ENCODE measurements at regions not wholly inside any gene's neighbourhood (a gene's known extent, or its start where the extent isn't known, plus 50 kb on each side); places are given as distances from the start of the nearest gene placed in this dataset.

DNA sequence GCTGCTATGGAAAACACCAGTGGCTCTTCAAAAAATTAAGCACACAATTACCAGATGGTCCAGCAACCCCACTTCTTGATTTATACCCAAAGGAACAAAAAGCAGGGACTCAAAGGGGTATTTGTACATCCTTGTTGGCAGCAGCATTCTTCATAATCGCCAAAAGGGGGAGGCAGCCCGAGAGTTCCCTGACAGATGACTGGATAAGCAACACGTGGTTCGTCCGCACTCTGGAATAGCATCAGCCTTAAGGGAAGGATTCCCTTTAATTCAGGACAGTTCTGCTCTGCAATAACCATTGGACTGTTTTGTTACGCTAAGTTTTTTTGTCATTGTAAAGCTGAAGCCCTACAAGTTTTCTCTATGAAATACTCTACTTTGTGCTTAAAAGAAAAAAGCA lies 76.7 kb upstream of the TWIST2 start:
- no peak for TF ChIP-seq SUZ12 (IDR thresholded peaks at IDR 0.05)
- TF ChIP-seq TARDBP (IDR thresholded peaks at IDR 0.05) = no peak
- no peak for TF ChIP-seq FOXA1 (IDR thresholded peaks at IDR 0.05)
- TF ChIP-seq LEF1 (IDR thresholded peaks at IDR 0.05; ENCODE audit: borderline replicate concordance) = no peak
- TF ChIP-seq ELF4 (IDR thresholded peaks at IDR 0.05) = no peak
- no peak for TF ChIP-seq FOXK2 (IDR thresholded peaks at IDR 0.05)
- TF ChIP-seq, protein P1, sequence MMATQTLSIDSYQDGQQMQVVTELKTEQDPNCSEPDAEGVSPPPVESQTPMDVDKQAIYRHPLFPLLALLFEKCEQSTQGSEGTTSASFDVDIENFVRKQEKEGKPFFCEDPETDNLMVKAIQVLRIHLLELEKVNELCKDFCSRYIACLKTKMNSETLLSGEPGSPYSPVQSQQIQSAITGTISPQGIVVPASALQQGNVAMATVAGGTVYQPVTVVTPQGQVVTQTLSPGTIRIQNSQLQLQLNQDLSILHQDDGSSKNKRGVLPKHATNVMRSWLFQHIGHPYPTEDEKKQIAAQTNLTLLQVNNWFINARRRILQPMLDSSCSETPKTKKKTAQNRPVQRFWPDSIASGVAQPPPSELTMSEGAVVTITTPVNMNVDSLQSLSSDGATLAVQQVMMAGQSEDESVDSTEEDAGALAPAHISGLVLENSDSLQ (IDR thresholded peaks at IDR 0.05) = no peak
- no peak for TF ChIP-seq SP1 (IDR thresholded peaks at IDR 0.05)
- no peak for TF ChIP-seq ZNF384 (IDR thresholded peaks at IDR 0.05)
- TF ChIP-seq NFRKB (IDR thresholded peaks at IDR 0.05) = no peak
- TF ChIP-seq L3MBTL2 (conservative IDR thresholded peaks at IDR 0.05) = no peak
- TF ChIP-seq BHLHE40 (IDR thresholded peaks at IDR 0.05; ENCODE audit: borderline replicate concordance) = no peak
- no peak for TF ChIP-seq FOXM1 (IDR thresholded peaks at IDR 0.05; ENCODE audit: borderline replicate concordance)
- TF ChIP-seq ARNT (IDR thresholded peaks at IDR 0.05) = no peak
- TF ChIP-seq HDGF (IDR thresholded peaks at IDR 0.05; ENCODE audit: borderline replicate concordance) = no peak
- TF ChIP-seq CTBP1 (IDR thresholded peaks at IDR 0.05; ENCODE audit: borderline replicate concordance) = no peak
- peak; percentile 19 for DNase-seq (ENCODE audit: extremely low spot score)
- POLR2A ChIA-PET = no interaction called here
- CTCF ChIA-PET = no interaction called here

DNA sequence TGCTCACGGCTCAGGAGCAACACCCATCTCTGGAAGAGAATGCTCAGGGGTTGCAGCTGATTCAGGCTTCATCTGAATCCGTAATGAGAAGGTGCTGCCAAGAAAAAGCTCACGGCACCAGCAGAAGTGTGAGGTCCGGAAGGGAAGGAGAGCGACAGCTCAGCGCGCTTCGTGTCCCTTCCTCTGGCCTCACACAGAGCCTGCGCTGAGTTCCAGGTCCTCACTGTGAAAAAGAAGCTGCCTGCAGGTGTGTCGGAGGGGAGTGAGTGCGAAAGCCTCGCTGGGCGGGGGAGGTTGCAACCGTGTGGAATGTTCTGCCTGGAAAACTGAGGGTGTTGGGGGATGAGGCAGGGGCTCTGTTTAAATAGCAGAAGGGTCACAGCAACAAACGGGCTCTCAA lies 76.2 kb upstream of the TWIST2 start:
- no peak for DNase-seq (ENCODE audit: extremely low spot score)
- ChIA-PET POLR2A (no interaction called here), CTCF (no interaction called here)
- TF ChIP-seq SP1 (IDR thresholded peaks at IDR 0.05) (no peak), FOXK2 (IDR thresholded peaks at IDR 0.05) (no peak), SUZ12 (IDR thresholded peaks at IDR 0.05) (no peak)

DNA sequence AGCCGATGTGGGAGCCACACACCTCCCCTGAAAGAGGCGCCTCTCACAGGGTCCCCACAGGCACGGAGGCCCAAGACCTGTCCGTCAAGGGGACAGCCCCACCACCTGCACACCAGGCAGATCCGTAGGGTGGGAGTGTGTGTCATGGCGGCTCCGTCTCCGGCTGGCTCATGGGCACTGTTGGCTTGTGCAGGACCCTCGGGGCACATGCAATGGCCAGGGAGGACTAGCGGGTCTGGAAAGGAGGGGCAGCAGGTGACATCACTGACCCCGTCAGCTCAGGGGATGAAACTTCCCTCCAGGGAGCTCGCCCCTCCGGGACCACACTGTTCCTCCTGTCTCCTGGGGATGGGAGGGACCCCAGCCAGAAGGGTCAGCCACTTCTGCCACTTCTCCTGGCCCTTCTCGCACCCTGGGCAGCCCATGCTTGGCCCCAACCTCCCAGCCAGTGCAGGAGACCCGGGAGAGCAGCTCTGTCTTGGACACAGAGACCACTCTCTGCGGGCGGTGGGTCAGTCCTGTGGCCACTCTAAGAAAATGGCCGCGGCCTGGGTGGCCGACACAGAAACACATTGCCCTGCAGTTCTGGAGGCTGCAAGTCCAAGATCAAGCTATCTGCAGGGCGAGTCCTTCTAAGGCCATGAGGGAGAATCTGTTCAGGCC lies 75.1 kb upstream of the TWIST2 start:
- no peak for TF ChIP-seq HDGF (IDR thresholded peaks at IDR 0.05; ENCODE audit: borderline replicate concordance)
- TF ChIP-seq SP1 (IDR thresholded peaks at IDR 0.05) = no peak
- no peak for TF ChIP-seq L3MBTL2 (conservative IDR thresholded peaks at IDR 0.05)
- no peak for TF ChIP-seq LEF1 (IDR thresholded peaks at IDR 0.05; ENCODE audit: borderline replicate concordance)
- no peak for TF ChIP-seq ELF4 (IDR thresholded peaks at IDR 0.05)
- no peak for TF ChIP-seq CTBP1 (IDR thresholded peaks at IDR 0.05; ENCODE audit: borderline replicate concordance)
- TF ChIP-seq FOXM1 (IDR thresholded peaks at IDR 0.05; ENCODE audit: borderline replicate concordance) = no peak
- no peak for TF ChIP-seq ZNF384 (IDR thresholded peaks at IDR 0.05)
- ChIA-PET POLR2A (no interaction called here), CTCF (interaction anchor here (0.5 kb wide), 1 partner anchor 127 kb away, joined by 3 read pairs; no protein-coding TSS in a partner anchor)

DNA sequence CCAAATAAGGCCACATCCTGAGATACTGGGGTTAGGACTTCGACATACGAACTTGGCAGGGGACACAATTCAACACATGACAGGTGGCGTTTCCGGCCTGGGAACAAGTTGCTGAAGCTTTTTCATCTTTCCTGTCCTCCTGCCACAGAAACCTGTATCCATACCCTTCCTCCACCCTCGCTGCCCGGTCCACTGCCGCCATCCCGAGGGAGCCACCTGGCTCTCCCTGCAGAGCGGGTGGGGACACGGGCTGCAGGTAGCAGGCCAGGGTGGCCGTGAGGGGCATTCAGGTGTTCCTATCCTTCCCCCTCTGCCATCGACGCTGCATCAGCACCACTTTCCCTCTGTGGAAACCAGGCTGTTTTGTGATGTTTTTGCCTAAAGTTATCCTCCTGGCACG lies 74.4 kb upstream of the TWIST2 start:
- TF ChIP-seq LEF1 (IDR thresholded peaks at IDR 0.05; ENCODE audit: borderline replicate concordance) = no peak
- no peak for TF ChIP-seq ARNT (IDR thresholded peaks at IDR 0.05)
- TF ChIP-seq FOXA1 (IDR thresholded peaks at IDR 0.05) = no peak
- TF ChIP-seq L3MBTL2 (conservative IDR thresholded peaks at IDR 0.05) = no peak
- TF ChIP-seq BHLHE40 (IDR thresholded peaks at IDR 0.05; ENCODE audit: borderline replicate concordance) = no peak
- no peak for TF ChIP-seq HDGF (IDR thresholded peaks at IDR 0.05; ENCODE audit: borderline replicate concordance)
- TF ChIP-seq SUZ12 (IDR thresholded peaks at IDR 0.05) = no peak
- TF ChIP-seq FOXM1 (IDR thresholded peaks at IDR 0.05; ENCODE audit: borderline replicate concordance) = no peak
- POLR2A ChIA-PET = no interaction called here
- DNase-seq (ENCODE audit: extremely low spot score) = no peak
- CTCF ChIA-PET = no interaction called here

More for the DNA sequence above, 75.1 kb upstream of the TWIST2 start:
- no peak for DNase-seq (ENCODE audit: extremely low spot score)

DNA sequence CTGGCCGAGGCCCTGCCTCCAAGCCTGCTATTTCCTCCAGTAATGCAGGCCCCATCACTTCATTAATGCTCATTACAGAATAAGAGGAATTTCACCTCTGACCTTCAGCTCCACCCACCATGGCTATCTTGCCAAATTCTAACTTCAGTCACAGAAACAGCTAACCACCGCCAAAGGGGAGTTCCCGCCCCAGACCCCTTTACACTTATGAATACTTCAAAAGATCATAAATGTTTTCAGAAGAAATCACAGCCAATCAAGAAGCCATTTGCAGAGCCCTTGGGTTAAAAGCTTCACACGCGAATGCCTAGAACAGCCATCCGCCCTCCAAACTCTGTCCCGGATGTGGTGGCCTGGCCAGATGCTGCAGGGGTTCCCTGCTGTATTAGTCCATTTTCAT lies 73.8 kb upstream of the TWIST2 start:
- CTCF ChIA-PET = no interaction called here
- POLR2A ChIA-PET = no interaction called here
- TF ChIP-seq HDGF (IDR thresholded peaks at IDR 0.05; ENCODE audit: borderline replicate concordance) (no peak), BHLHE40 (IDR thresholded peaks at IDR 0.05; ENCODE audit: borderline replicate concordance) (no peak), NFRKB (IDR thresholded peaks at IDR 0.05) (no peak), ELF4 (IDR thresholded peaks at IDR 0.05) (no peak), FOXK2 (IDR thresholded peaks at IDR 0.05) (no peak), L3MBTL2 (conservative IDR thresholded peaks at IDR 0.05) (no peak), FOXM1 (IDR thresholded peaks at IDR 0.05; ENCODE audit: borderline replicate concordance) (no peak), ARNT (IDR thresholded peaks at IDR 0.05) (no peak), SUZ12 (IDR thresholded peaks at IDR 0.05) (no peak), LEF1 (IDR thresholded peaks at IDR 0.05; ENCODE audit: borderline replicate concordance) (no peak), CTBP1 (IDR thresholded peaks at IDR 0.05; ENCODE audit: borderline replicate concordance) (no peak), ZNF384 (IDR thresholded peaks at IDR 0.05) (no peak), FOXA1 (IDR thresholded peaks at IDR 0.05) (no peak), TARDBP (IDR thresholded peaks at IDR 0.05) (no peak), SP1 (IDR thresholded peaks at IDR 0.05) (no peak)
- TF ChIP-seq, protein P1 (IDR thresholded peaks at IDR 0.05) = no peak
- no peak for DNase-seq (ENCODE audit: extremely low spot score)

DNA sequence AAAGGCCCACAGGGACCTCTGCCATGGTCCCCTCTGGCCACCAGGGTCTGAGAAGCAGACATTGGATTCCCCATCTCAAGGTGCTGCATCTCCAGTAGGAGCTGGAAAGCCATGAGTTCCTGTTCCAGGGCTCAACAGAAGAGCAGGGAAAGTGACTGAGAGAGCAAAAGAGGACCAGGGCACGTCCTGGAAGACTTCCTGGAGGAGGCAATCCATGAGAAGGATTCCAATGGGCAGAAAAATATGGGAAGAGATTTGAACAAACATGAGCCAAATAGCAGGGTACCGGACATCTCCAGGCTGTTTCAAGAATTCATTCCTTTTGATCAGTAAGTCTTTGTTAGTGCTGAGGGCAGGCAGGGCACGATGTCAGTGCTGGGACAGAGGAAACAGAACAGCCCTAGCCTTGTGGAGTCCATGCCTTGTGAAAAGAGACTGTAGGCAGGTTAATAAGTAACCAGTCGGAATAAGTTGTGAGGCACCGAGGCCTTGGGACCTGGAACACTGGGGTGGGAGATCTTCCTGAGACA lies 72.8 kb upstream of the TWIST2 start:
- CTCF ChIA-PET = no interaction called here
- no peak for TF ChIP-seq L3MBTL2 (conservative IDR thresholded peaks at IDR 0.05)
- no peak for TF ChIP-seq ARNT (IDR thresholded peaks at IDR 0.05)
- no peak for TF ChIP-seq ZNF384 (IDR thresholded peaks at IDR 0.05)
- TF ChIP-seq TARDBP (IDR thresholded peaks at IDR 0.05) = no peak
- TF ChIP-seq FOXM1 (IDR thresholded peaks at IDR 0.05; ENCODE audit: borderline replicate concordance) = no peak
- TF ChIP-seq SUZ12 (IDR thresholded peaks at IDR 0.05) = no peak
- TF ChIP-seq ELF4 (IDR thresholded peaks at IDR 0.05) = no peak
- TF ChIP-seq FOXK2 (IDR thresholded peaks at IDR 0.05) = no peak
- TF ChIP-seq CTBP1 (IDR thresholded peaks at IDR 0.05; ENCODE audit: borderline replicate concordance) = no peak
- POLR2A ChIA-PET = no interaction called here
- DNase-seq (ENCODE audit: extremely low spot score) = no peak

DNA sequence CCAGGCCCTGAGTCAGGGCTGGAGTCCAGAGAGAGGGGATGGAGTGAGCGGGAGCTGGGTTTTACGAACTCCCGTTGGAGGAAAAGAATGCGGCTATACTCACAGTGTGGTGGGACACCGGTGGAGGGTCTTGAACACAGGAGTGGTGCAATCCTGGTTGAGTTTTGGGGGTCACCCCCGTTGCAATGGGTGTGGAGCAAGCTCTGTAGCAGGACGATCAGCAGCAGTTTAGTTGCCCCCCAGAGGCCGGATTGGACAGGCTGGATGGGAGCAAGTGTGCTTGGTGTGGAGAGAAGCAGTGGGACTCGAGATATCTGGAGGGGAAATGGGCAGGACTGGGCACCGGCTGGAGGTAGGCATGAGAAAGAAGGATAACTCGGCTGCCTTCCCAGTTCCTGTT lies 72.3 kb upstream of the TWIST2 start:
- POLR2A ChIA-PET = no interaction called here
- CTCF ChIA-PET = no interaction called here
- DNase-seq (ENCODE audit: extremely low spot score) = no peak
- TF ChIP-seq TARDBP (IDR thresholded peaks at IDR 0.05) = no peak
- no peak for TF ChIP-seq HDGF (IDR thresholded peaks at IDR 0.05; ENCODE audit: borderline replicate concordance)
- no peak for TF ChIP-seq ZNF384 (IDR thresholded peaks at IDR 0.05)
- no peak for TF ChIP-seq CTBP1 (IDR thresholded peaks at IDR 0.05; ENCODE audit: borderline replicate concordance)
- TF ChIP-seq FOXM1 (IDR thresholded peaks at IDR 0.05; ENCODE audit: borderline replicate concordance) = no peak
- no peak for TF ChIP-seq LEF1 (IDR thresholded peaks at IDR 0.05; ENCODE audit: borderline replicate concordance)
- TF ChIP-seq, protein P1 (IDR thresholded peaks at IDR 0.05) = no peak
- no peak for TF ChIP-seq SUZ12 (IDR thresholded peaks at IDR 0.05)
- TF ChIP-seq L3MBTL2 (conservative IDR thresholded peaks at IDR 0.05) = no peak
- no peak for TF ChIP-seq SP1 (IDR thresholded peaks at IDR 0.05)
- no peak for TF ChIP-seq FOXA1 (IDR thresholded peaks at IDR 0.05)
- TF ChIP-seq NFRKB (IDR thresholded peaks at IDR 0.05) = no peak
- TF ChIP-seq BHLHE40 (IDR thresholded peaks at IDR 0.05; ENCODE audit: borderline replicate concordance) = no peak
- TF ChIP-seq ELF4 (IDR thresholded peaks at IDR 0.05) = no peak
- TF ChIP-seq ARNT (IDR thresholded peaks at IDR 0.05) = no peak
